SU-DHL-6 (cell line): ENCODE measurements at regions not wholly inside any gene's neighbourhood (a gene's known extent, or its start where the extent isn't known, plus 50 kb on each side); places are given as distances from the start of the nearest gene placed in this dataset.

ENCODE experiments used
- H2AFZ ChIP-seq: fragments of 200-600 bp; sonication (generic); 2 replicates; pipeline ENCODE4 v1.6.1; 2014; ENCODE audit warnings: low read depth, mild to moderate bottlenecking, moderate library complexity, mixed read lengths, antibody characterized with exemption, low read length; ENCODE audit not compliant: severe bottlenecking
- H3F3A ChIP-seq: fragments of 200-600 bp; shearing (Covaris generic); 2 replicates; pipeline ENCODE4 v1.6.0; 2016; ENCODE audit warnings: antibody characterized with exemption, mild to moderate bottlenecking; ENCODE audit not compliant: insufficient read depth
- H3K27ac ChIP-seq: fragments of 200-600 bp; sonication (generic); 2 replicates; pipeline ENCODE4 v1.5.1; 2016; ENCODE audit warnings: low read depth, mild to moderate bottlenecking, low read length, moderate library complexity, mixed read lengths
- H3K27me3 ChIP-seq: fragments of 200-600 bp; sonication (generic), shearing (Covaris generic); 2 replicates; pipeline ENCODE4 v1.6.0; 2014; ENCODE audit warnings: mild to moderate bottlenecking, low read length
- H3K36me3 ChIP-seq: fragments of 200-600 bp; sonication (generic); 2 replicates; pipeline ENCODE4 v1.6.1; 2014; ENCODE audit warnings: mild to moderate bottlenecking, low read length, mixed read lengths
- H3K4me2 ChIP-seq: fragments of 300-600, 200-600 bp; shearing (Covaris generic), sonication (generic); 2 replicates; pipeline ENCODE4 v1.6.0; 2014; ENCODE audit warnings: low read length, low read depth, mild to moderate bottlenecking; ENCODE audit not compliant: poor library complexity, severe bottlenecking
- H3K4me3 ChIP-seq: fragments of 200-600 bp; sonication (generic); 2 replicates; pipeline ENCODE4 v1.5.1; 2014; ENCODE audit warnings: antibody characterized with exemption, low read length, mild to moderate bottlenecking, mixed read lengths; ENCODE audit not compliant: insufficient read depth, poor library complexity, severe bottlenecking
- H3K79me2 ChIP-seq: fragments of 200-600 bp; sonication (generic); 2 replicates; pipeline ENCODE4 v1.6.1; 2014; ENCODE audit warnings: mild to moderate bottlenecking, low read length, moderate library complexity; ENCODE audit not compliant: insufficient read depth
- H3K9ac ChIP-seq: fragments of 200-600 bp; sonication (generic); 2 replicates; pipeline ENCODE4 v1.7.0; 2014; ENCODE audit warnings: mild to moderate bottlenecking, low read length
- H3K9me2 ChIP-seq: fragments of 200-600 bp; sonication (generic); replicated peaks from 2 replicates; pipeline ENCODE4 v1.6.1; 2014; ENCODE audit warnings: low read length; ENCODE audit not compliant: insufficient read depth
- H3K9me3 ChIP-seq: fragments of 200-600 bp; sonication (generic); 2 replicates; pipeline ENCODE4 v1.6.1; 2014; ENCODE audit warnings: low read length, mixed read lengths; ENCODE audit not compliant: insufficient read depth
- H4K20me1 ChIP-seq: fragments of 200-600 bp; sonication (generic); 2 replicates; pipeline ENCODE4 v1.6.1; 2014; ENCODE audit warnings: low read depth, mild to moderate bottlenecking, antibody characterized with exemption, low read length, moderate library complexity, mixed read lengths
- CTCF ChIP-seq: fragments of 200-600 bp; sonication (generic); IDR thresholded peaks from one replicate; pipeline ENCODE4 v1.5.1; 2017; ENCODE audit warnings: antibody characterized with exemption, mild to moderate bottlenecking, low read length, moderate library complexity; ENCODE audit not compliant: insufficient read depth, poor library complexity, severe bottlenecking
- EZH2phosphoT487 ChIP-seq: fragments of 200-600 bp; sonication (generic), shearing (Covaris generic); conservative IDR thresholded peaks from 2 replicates; pipeline ENCODE4 v1.6.1; 2018; ENCODE audit warnings: mild to moderate bottlenecking, antibody characterized with exemption, low read length, moderate library complexity, mixed read lengths

DNA sequence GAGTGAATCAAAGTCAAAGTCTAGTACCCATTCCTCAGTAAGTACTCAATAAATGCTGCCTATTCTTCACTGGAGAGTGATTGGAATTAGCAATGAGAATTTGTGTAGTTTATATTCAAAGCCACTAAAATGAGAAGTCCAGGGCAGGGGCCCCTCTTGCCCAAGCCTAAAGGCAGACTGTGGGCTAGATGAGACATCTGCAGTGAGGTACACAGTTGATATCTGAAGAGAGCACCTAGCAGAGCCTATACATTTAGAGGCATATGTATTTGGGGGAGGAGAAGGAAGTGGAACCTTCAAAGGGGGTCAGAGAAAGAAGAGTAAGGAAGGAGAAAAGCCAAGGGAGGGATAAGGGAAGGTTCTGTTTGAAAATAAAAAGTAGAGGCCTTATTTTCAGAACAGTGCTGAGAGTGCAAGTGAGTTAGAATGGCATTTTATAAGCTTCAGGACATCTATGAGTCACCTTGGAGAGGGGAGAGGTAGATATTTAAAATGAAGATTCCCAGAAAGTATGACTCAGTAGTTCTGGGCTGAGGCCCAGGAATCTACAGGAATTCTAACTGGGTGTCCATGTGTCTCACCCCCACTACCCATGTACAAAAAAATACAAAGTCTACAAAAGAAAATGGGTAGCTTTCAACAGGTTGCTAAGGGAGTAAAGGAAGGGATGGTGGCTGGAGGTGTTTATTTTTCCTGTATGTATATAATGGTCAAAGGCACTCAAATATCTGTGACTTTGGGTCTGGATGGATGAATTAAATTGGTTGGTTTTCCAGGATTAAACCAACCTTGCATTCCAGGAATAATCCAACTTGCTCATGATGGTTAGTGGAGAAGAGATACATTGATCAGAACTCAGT is 135.1 kb downstream of the ZFP64 start:
- no peaks in the 10 kb centered on the region for H3F3A ChIP-seq

DNA sequence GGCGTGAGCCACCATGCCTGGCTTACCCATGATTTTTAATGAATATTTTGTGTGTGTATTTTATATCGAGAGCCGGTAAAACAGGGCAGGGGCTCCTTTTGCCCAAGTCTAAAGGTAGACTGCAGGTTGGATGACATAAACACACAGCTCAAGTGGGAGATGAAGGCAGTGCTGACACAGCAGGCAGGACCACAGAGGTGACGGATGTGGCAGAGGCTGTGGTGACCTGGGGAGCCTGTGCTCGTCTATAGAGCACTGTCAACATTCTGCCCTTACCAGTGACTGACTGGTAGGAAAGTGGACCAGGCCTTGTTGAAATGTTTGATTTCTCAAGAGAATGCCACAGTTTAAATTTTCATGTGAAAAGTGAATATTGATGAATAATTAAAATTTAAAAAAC is 137.5 kb downstream of the ZFP64 start:
- no peak overlapping the region for H3K4me2 ChIP-seq
- H3K27me3 ChIP-seq, result no peaks in the 10 kb centered on the region
- no peaks in the 10 kb centered on the region for H3F3A ChIP-seq
- no peak overlapping the region for H3K4me3 ChIP-seq
- H3K27ac ChIP-seq, result no peak overlapping the region
- no peak overlapping the region for H3K9ac ChIP-seq
- H3K9me3 ChIP-seq, result no peaks in the 10 kb centered on the region; the same call in 1 of the 2 replicates
- TF ChIP-seq CTCF, result no peak
- no peak for TF ChIP-seq EZH2phosphoT487
- no peaks in the 10 kb centered on the region for H3K79me2 ChIP-seq
- no peaks in the 10 kb centered on the region for H4K20me1 ChIP-seq
- no peaks in the 10 kb centered on the region for H3K36me3 ChIP-seq
- no peaks in the 10 kb centered on the region for H3K9me2 ChIP-seq
- no peak overlapping the region for H2AFZ ChIP-seq

More for the DNA sequence above, 135.1 kb downstream of the ZFP64 start:
- no peaks in the 10 kb centered on the region for H3K36me3 ChIP-seq
- no peak overlapping the region for H3K4me3 ChIP-seq
- H3K79me2 ChIP-seq, result no peaks in the 10 kb centered on the region
- no peaks in the 10 kb centered on the region for H3K27me3 ChIP-seq
- H3K27ac ChIP-seq, result no peak overlapping the region
- no peaks in the 10 kb centered on the region for H4K20me1 ChIP-seq
- no peak overlapping the region for H3K9ac ChIP-seq
- H3K4me2 ChIP-seq, result no peak overlapping the region
- H3K9me3 ChIP-seq, result no peaks in the 10 kb centered on the region; the same call in 1 of the 2 replicates
- no peak overlapping the region for H2AFZ ChIP-seq
- no peaks in the 10 kb centered on the region for H3K9me2 ChIP-seq
- TF ChIP-seq EZH2phosphoT487 (no peak), CTCF (no peak)

GRCh38 chr20:52049001-52049731 is 142.4 kb downstream of the ZFP64 start:
- Histone ChIP-seq H3F3A (no peaks in the 10 kb centered on the region), H3K36me3 (no peaks in the 10 kb centered on the region), H3K27me3 (no peaks in the 10 kb centered on the region), H4K20me1 (no peaks in the 10 kb centered on the region), H2AFZ (no peak overlapping the region), H3K4me2 (no peak overlapping the region), H3K9ac (no peak overlapping the region), H3K9me2 (no peaks in the 10 kb centered on the region), H3K27ac (no peak overlapping the region), H3K9me3 (no peaks in the 10 kb centered on the region), H3K4me3 (no peak overlapping the region), H3K79me2 (no peaks in the 10 kb centered on the region)
- TF ChIP-seq CTCF (no peak), EZH2phosphoT487 (no peak)
